GM21737 (cell line): ENCODE measurements at regions not wholly inside any gene's neighbourhood (a gene's known extent, or its start where the extent isn't known, plus 50 kb on each side); places are given as distances from the start of the nearest gene placed in this dataset.
A peak's percentile ranks its signal among the peaks of the same experiment; 100 is the strongest.
"Not testable (repeated sequence)": the region's sequence is repeated elsewhere in the genome, so short reads cannot be mapped to it uniquely, and the experiment has no call there.

Source experiments
- ATAC-seq: cut with Tn5 transposase; IDR thresholded peaks from one replicate; pipeline ENCODE4 v1.9.1; 2021; ENCODE audit warnings: mild to moderate bottlenecking, moderate library complexity; ENCODE audit not compliant: unreplicated experiment

DNA sequence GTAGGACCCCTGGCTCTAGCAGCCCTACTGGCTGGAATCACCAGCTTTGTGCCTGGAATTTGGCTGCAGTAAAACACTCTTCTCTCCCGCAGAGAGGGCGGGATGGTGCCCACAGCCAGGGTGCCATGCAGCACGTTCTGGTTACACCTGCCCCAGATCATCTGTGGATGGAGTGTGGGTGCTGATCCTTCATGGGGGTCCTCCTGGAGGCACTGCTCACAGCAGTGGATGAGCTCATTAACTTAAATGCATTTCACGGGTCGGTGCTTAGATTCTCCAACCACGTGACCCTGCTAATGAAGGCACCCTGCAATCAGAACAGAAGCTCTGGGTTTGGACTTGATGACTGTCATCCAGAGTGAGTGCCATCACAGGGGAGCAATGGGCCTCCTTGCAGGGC lies 138.6 kb upstream of the AFDN start:
- ATAC-seq = no peak

DNA sequence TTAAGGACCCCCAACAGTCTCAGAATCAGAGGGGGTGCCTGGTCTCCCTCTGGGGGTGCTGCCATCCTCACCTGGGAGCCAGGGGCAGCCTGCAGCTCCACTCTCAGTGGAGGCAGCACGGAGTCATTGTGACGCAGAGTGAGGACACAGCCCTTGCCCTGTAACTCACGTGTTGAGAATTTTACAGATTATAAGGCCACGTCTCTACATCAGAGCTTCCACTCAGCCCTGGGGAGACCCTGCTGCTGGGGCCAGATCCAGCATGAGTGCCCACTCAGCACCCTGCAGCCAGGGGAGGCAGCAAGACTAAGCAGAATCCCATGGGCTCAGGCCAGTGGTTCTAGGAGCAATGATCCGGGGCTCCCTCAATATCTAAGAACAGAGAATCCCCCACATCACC lies 137.4 kb upstream of the AFDN start:
- ATAC-seq = no peak

DNA sequence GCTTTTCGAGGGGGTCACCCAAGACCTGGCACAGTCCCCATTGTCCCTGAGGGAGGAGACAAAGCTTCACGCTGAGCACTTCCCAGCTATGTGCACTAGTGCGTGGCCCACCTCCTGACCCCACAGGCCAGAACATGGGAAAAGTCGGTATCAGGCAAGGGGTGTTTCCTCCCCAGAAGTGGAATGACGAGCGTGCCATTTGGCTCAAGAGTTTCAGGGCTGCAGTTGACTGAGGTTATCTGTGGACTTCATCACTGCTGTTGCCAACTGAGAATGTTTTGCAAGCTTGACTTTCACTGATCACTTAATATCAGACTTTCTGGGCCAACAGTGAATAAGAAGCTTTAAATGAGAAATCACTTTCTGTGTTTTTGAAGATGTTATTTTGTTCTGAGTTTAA lies 137.0 kb upstream of the AFDN start:
- no peak for ATAC-seq

DNA sequence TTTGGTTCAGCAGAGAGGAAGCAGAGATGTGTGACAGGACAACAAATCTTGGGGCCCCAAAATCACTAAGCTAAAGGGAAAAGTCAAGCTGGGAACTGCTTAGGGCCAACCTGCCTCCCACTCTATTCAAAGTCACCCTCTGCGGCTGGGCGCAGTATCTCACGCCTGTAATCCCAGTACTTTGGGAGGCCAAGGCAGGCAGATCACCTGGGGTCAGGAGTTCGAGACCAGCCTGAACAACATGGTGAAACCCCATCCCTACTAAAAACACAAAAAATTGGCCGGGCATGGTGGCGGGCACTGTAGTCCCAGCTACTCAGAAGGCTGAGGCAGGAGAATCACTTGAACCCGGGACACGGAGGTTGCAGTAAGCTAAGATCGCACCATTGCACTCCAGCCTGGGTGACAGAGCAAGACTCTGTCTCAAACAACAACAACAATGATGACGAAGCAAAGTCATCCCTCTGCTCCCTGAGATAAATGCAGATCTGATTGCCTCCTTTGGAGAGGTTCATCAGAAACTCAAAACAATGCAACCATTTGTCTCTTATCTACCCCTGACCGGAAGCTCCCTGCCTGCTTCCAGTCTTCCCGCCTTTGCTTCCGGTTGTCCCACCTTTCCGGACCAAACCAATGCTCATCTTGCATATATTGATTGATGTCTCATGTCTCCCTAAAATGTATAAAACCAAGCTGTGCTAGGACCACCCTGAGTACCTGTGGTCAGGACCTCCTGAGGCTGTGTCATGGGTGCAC lies 136.4 kb upstream of the AFDN start:
- ATAC-seq = not testable (repeated sequence)

DNA sequence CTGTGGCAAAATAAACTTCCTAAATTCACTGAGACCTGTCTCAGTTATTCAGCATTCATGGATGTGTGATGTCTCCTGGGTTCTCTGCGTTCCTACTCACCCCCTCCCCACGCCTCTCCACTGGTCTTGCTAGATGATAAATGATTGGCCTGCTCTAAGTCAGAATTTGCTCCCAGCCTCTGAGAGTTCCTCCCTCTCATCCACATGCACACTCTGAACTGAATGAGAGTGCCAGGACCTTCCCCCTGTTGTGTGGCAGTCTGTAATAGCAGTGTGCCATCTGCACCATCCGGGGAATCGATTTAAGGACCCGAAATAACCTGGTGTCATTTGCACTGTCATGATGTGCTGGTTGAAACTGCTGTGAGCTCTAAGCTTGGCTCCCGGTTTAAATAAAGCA lies 135.8 kb upstream of the AFDN start:
- ATAC-seq = no peak

DNA sequence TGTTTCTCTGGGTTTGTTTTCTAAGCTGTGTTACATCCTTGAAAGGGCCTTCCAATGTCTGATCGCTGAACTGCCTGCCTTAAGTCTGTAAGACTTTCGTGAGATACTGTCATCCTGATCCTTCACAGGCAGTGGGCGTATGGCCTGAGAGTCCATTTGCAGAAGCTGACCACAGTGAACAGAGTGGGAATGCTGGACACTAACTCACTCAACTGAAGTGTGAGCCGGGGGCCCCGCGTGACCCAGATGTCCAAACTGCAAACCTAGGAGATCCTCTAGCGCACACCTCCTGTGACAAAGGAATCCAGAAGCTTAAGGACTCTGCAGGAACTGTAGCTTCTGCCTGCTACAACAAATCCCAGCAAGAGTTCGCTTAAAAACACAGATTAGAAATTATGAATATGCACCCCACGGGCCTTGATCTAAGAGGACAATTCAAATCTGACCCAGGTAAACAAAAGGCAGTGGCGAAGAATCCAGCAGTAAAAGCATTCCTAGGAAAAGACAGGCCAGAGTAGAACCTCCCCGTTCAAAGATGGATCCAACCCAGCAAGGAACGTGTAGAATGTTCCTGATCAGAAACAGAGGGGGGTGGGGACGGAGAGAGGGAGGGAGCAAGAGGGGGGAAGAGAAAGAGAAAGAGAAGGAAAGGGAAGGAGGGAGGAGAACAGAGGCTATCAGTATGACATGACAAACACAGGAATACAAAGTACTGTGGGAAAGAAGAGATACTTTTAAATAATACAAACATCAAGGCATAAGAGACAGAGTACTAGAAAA lies 135.0 kb upstream of the AFDN start:
- no peak for ATAC-seq

DNA sequence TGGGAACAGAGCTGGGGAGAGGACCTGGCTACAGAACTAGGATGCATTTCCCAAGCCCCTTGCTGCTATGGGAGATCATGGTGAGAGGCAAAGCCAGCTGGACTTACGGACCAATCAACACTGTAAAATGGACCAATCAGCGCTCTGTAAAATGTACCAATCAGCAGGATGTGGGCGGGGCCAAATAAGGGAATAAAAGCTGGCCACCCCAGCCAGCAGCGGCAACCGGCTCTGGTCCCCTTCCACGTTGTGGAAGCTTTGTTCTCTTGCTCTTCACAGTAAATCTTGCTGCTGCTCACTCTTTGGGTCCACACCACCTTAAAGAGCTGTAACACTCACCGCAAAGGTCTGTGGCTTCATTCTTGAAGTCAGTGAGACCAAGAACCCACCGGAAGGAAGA lies 133.2 kb upstream of the AFDN start:
- not testable (repeated sequence) for ATAC-seq

DNA sequence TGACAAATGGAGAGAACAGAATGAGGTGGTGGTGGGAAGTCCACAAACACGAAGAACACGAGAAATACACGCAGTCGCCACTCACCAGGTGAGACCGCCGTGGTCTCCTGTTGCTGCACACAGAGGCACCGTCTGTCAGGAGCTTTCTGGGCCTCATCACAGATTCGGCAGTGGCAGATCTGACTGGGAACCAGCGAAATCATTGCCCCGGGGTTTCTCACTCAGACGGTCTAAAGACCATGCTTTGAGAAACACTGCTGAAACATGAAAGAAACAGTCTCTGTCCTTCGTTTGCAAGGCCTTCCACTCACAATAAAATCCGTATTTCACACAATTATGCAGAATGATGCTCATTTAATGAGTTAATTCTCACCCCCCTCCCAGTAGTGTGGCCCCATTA lies 130.9 kb upstream of the AFDN start:
- no peak for ATAC-seq

DNA sequence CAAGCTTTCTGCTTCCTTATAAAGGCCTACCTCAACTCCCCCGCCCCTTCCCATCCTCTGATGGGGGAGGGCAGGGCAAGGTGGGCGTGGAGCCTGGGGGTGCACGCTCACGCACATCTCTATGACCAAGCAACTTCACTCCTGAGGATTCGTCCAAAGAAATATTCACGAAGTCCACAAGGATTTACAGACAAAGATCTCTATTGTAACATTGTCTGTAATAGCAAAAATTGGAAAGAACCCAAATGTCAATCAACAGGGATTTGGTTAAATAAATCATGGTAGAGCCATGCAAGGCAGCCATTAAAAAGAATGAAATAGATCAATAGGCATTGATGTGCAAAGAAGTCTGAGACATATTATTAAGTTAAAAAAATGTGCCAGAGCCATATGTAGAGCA lies 130.4 kb upstream of the AFDN start:
- ATAC-seq = no peak

DNA sequence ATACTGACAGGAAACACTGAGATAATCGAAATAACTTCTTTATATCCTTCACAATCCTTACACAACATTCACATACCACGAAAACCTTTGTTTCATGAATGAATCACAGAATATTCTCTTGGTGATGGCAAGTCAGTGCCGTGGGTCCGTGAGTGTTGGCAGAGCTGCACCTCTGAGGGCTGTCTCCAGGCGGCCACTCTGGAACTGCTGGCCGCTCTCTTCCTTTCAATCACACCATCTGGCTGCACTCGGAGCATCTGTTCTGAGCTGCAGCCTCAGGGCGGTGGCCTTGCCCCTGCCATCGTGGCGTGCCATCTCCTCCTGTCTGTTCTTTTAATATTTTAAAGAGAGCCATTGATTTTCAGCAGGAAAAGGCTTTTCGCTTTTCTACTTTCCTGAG lies 129.4 kb upstream of the AFDN start:
- ATAC-seq = no peak

DNA sequence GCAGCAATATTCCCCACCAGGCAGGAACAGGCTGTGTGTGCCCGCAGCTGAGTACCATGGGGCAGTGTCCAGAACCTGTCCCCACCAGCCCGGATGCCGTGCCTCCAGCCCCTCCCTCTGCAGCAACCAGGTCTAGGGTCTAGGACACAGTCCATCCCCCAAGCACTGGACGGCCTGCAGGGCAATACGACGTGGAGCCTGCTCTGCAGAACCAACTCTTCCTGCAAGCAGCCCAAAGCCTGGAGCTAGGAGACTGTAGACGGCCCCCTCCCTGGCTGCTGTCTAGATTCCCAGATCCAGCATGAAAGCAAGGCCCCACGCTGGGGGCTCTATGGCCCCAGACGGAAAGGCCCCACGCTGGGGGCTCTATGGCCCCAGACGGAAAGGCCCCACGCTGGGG lies 128.2 kb upstream of the AFDN start:
- ATAC-seq = no peak

DNA sequence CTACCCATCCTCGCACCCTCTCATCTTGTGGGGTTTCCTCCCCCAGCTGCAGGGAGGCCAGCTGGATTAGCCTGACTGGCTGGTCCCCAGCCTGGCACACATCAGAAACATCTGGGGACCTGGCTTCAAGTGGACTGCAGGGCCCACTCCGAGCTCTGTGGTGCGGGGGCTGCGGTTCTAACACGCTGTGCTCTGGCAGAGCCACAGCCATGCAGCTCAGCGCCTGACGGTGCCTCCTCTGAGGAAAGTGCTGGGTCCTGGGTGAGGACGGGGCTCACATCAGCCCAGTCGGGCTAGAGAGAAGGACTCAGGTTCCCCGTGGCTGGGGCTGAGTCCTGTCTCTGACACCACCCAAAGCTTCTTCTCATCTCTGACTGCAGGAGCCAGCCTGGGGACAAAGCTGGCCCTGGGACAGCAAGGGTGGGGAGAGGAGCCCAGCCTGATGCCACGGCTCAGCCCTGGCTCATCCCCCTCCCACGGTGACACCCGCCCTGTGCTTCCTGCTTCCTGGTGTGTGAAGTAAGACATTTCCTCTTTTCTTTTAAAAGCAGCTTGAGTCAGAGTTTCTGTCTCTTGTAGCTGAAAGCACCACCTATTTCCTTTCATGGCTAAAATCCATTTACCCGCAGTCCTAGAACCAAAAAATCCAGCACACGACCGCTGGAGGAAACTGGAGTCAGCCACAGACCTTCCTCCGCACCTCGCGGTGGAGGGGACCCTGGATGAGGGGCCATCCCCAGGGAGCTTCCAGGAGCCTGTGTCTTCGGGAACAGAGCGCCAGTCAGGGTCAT lies 127.4 kb upstream of the AFDN start:
- peak; percentile 97 for ATAC-seq

DNA sequence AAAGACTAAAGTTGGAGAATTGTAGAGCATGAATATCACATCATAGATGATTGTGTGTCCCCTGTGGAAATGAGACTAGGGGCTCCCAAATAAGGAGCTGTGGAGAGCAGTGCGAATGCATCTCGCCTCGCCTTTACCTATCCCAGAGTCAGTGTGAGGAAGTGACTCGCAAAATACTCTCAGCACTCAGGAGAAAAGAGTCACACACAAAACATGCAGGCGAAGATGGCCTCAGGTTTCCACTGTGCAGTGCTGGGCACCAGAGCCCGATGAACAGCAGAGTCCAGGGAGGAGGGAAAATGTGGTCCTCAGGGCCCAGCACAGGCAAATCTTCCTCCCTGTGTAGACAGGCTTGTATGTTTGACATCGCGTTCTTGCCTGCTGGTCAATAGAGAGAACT lies 126.5 kb upstream of the AFDN start:
- no peak for ATAC-seq

DNA sequence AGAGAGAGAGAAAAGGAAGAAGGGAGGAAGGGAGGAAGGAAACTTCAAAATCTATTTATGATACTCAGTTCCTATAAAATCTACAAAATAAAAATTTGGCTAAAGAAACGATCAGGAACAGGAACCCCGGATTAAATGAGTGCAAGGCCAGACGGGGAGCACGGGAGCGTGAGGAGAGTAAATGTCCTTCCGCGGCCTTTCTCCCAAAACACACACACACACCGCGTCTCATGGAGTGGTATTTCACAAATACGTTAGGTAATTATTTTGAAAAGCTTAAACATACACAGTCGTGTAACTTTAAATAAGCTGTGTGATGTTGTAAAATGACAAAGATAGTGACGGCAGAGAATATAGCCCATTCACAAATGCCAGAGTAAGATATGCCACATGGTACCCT lies 125.7 kb upstream of the AFDN start:
- no peak for ATAC-seq

DNA sequence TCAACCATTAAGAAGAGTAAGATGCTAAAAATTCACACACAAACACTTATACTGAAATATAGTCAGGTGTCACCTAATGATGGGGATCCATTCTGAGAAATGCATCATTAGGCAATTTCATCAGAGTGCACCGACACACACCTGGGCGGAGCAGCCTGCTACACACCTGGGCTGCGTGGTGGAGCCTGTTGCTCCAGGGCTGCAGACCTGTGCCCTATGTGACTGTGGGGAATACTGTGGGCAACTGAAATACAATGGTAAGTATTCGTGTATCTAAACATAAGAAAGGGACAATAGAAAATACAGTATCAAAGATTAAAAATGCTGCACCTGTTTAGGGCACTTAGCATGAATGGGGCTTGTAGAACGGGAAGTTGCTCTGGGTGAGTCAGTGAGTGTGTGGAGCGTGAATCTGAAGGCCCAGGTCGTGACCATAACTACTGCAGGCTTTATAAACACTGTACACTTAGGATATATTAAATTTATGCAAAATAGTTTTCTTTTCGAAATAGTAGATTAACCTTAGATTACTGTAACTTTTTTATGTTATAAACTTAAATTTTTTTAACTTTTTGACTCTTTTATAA lies 124.4 kb upstream of the AFDN start:
- ATAC-seq = no peak

DNA sequence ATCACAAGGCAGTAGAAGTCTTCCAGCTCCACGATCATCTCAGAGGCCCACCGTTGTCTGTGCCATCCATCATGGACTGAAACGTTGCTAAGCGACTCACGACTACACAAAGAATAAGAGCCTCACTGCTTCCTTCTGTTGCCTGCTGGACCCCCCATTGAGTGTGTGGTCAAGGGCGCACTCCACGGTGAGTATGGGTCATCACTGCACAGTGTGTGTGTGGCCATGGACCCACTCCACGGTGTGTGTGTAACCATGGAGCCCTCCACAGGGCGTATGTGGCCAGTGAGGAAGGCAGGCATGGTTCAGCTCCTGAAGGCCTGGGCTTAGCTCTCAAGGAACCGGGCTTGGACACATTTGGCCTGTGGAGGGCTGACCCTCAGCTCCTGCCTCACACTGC lies 123.4 kb upstream of the AFDN start:
- ATAC-seq = no peak

DNA sequence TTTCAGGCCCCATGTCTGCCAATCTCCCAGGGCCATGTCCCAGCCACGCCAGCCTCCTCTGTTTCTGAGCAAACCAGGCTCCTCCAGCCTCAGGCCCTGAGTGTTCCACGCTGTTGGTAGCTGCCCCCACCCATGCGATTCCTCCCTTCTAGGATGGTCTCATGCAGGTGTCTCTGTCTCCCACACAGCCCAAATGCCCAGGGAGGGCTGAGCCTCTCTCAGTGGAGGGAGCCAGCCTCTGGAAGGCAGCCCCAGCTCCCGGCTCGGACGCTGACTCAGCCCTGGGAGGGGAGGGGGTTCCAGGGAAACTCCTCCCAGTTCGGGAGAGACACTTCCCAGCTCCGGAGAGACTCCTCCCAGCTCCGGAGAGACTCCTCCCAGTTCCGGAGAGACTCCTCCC lies 122.9 kb upstream of the AFDN start:
- no peak for ATAC-seq

DNA sequence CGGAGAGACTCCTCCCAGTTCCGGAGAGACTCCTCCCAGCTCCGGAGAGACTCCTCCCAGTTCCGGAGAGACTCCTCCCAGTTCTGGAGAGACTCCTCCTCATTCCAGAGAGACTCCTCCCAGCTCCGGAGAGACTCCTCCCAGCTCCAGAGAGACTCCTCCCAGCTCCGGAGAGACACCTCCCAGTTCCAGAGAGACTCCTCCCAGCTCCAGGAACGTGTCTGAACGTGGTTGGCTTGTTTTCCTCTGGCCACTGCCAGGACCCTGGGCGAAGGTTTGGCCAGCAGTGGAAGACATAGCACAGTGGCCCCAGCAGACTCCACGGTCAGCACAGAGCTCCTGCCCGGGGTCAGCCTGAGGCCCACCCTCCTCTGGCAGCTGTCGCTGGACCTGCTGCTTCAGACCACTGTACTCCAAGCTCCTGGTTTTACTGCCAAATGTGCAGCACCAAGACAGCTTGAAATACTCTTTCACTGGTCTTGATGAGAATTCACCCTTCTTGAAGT lies 122.3 kb upstream of the AFDN start:
- ATAC-seq = no peak

DNA sequence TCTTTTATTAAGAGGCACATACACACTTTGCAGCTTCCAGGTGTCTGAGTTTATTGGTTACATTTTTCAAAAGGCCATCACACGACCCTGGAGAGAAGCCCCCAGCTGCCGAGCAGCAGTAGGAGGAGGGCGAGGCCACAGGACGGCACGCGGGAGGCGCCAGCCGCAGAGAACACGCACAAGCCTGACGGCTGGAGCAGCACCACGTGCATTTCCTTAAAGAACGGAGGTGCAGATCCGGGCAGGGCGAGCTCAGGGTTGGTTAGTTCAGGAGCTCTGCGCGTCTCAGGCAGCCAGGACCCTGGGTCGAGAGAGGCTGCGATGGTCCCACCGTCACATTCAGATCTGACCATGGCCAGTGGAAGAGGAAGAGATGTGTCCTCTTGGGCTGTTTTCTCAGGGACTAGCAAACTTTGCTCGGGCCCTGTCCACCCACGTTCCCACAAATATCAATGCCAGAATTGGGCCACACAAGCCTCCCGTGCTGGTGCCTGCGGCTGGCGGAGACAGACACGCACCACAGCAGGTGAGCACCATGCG lies 121.4 kb upstream of the AFDN start:
- ATAC-seq = no peak

DNA sequence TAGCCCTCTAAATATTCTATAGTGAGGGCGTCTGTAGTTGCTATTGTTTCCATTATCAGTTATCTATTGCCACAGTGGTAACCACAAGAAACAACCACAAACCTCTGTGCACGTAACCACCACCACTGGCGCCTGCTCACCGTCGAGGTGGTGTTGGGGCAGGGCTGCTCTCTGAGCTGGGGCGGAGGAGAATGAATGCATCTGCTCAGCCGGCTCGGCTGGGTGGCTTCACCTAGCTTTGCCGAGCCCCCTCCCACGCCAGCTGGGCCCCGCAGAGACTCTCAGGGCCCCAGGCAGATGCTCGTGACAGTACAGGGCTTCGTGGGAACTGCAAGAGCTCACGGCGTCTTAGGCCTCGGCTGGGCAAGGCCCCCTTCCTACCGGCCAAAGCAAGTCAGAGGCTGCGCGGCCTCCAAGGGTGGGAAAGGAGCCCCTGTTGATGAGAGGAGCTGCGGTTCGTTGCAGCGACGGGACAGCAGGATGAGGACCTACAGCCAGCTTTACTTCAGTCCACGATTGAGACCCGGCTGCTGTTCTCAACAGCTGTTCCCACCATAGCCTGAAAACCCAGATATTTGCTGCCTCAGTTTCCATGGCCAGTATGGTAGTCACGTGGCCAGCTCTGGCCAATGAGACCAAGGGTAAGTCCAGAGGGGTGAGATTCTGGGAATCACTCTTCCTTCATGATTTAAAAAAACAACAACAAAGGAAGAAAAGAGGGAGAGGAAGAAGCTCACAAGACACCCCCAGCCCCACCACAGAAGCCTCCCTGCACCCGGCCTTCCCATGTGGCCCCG lies 120.2 kb upstream of the AFDN start:
- peak; percentile 94 for ATAC-seq
